Right lobe of liver (tissue), 6 donors: ENCODE measurements at regions not wholly inside any gene's neighbourhood (a gene's known extent, or its start where the extent isn't known, plus 50 kb on each side); places are given as distances from the start of the nearest gene placed in this dataset.

Experiments
- ATAC-seq, 4 donors: fragments of 200-7000 bp; cut with Tn5 transposase; one replicate each; pipeline ENCODE4 v1.9.1; 2020; ENCODE audit warnings: mild to moderate bottlenecking in 4 of 4, moderate library complexity in 4 of 4
- DNase-seq, 3 donors: peaks; one replicate each; pipeline ENCODE4 v3.0.0-alpha.2; 2020
- H3K27ac ChIP-seq, 3 donors: fragments of 200-600 bp; one replicate each; pipeline ENCODE4 v1.8.0; 2022
- H3K27me3 ChIP-seq, 2 donors: fragments of 200-600 bp; one replicate each; pipeline ENCODE4 v1.8.0; 2022
- H3K36me3 ChIP-seq, 4 donors: fragments of 200-600 bp; sonication (generic) in 1 of 4; one replicate each; pipeline versions ENCODE4 v1.5.1 to v1.8.0; 2017 to 2022; ENCODE audit warnings: control low read depth in 1 of 4
- H3K4me1 ChIP-seq, 4 donors: fragments of 200-600 bp; sonication (generic) in 1 of 4; one replicate each; pipeline versions ENCODE4 v1.5.1 to v1.8.0; 2017 to 2022; ENCODE audit warnings: control low read depth in 1 of 4
- H3K4me3 ChIP-seq, 3 donors: fragments of 200-600 bp; one replicate each; pipeline ENCODE4 v1.8.0; 2022
- H3K9me3 ChIP-seq, 4 donors: fragments of 200-600 bp; sonication (generic) in 1 of 4; one replicate each; pipeline versions ENCODE4 v1.5.1 to v1.8.0; 2017 to 2022; ENCODE audit warnings: control low read depth in 1 of 4
- POLR2A ChIP-seq: fragments of 450-650 bp; IDR thresholded peaks from one replicate; pipeline ENCODE4 v1.6.1; 2017; ENCODE audit warnings: antibody characterized with exemption, mild to moderate bottlenecking
- WGBS: methylation state at CpG from one replicate; pipeline ENCODE4 v1.1.6; 2018; ENCODE audit warnings: low coverage, low lambda C conversion rate; ENCODE audit not compliant: insufficient coverage; ENCODE audit errors: missing lambda C conversion rate; 5-methylcytosine and 5-hydroxymethylcytosine counted together
- intact Hi-C, 2 donors: fragments of 100-400 bp; cut with DNase I; formaldehyde crosslinking; loops; one replicate each; pipeline versions ENCODE4 v1.11.2 to v1.14.1; 2022
- TF ChIP-seq, protein P1 (sequence below), 4 donors: fragments of 200-600 bp in 3 of 4; fragments of 450-650 bp in 1 of 4; IDR thresholded peaks; one replicate each; pipeline versions ENCODE4 v1.5.1 to v1.8.0; 2016 to 2022; ENCODE audit warnings: antibody characterized with exemption in 4 of 4, mild to moderate bottlenecking in 2 of 4
- donor health status: DM: no; HTN: yes; CAD: no.
- donor health status: DM: no; HTN: no; CAD: no.
- donor health status: DM: no; HTN: no; CAD: no.
- donor health status: DM: no; HTN: yes; CAD: no.
- donor health status: DM: no; HTN: yes; CAD: no.

DNA sequence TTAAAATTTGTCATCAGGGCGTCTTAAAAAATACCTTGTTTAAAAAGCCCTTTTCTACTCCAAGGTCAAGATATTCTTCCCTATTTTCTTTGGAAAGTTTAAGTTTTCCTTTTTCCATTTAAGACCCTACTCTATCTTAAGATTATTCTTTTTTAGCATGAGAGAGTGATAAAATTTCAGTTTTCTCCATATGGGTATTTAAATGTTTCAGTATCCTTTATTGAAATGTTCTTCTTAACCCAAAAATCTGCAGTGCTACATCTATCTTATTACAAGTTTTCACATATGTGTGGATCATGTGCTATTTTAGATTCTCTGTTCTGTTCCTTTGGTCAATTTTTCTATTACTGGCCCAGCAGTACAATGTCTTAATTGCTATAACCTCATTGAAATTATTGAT, 202.2 kb downstream of the TTC6 start:
- ATAC-seq (no peak), DNase-seq (no peak)
- no peak overlapping the region for H3K4me3 ChIP-seq
- H3K9me3 ChIP-seq, result no peaks in the 10 kb centered on the region
- no peaks in the 10 kb centered on the region for H3K27me3 ChIP-seq
- no peaks in the 10 kb centered on the region for H3K36me3 ChIP-seq
- no peak for TF ChIP-seq POLR2A
- TF ChIP-seq, protein P1, sequence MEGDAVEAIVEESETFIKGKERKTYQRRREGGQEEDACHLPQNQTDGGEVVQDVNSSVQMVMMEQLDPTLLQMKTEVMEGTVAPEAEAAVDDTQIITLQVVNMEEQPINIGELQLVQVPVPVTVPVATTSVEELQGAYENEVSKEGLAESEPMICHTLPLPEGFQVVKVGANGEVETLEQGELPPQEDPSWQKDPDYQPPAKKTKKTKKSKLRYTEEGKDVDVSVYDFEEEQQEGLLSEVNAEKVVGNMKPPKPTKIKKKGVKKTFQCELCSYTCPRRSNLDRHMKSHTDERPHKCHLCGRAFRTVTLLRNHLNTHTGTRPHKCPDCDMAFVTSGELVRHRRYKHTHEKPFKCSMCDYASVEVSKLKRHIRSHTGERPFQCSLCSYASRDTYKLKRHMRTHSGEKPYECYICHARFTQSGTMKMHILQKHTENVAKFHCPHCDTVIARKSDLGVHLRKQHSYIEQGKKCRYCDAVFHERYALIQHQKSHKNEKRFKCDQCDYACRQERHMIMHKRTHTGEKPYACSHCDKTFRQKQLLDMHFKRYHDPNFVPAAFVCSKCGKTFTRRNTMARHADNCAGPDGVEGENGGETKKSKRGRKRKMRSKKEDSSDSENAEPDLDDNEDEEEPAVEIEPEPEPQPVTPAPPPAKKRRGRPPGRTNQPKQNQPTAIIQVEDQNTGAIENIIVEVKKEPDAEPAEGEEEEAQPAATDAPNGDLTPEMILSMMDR (IDR thresholded peaks at IDR 0.05), result no peak
- intact Hi-C loops, result no loop called here
- 0% methylated on average over 1 of the region's 1 CpG for WGBS
- no peak overlapping the region for H3K27ac ChIP-seq
- H3K4me1 ChIP-seq, result no peaks in the 10 kb centered on the region

DNA sequence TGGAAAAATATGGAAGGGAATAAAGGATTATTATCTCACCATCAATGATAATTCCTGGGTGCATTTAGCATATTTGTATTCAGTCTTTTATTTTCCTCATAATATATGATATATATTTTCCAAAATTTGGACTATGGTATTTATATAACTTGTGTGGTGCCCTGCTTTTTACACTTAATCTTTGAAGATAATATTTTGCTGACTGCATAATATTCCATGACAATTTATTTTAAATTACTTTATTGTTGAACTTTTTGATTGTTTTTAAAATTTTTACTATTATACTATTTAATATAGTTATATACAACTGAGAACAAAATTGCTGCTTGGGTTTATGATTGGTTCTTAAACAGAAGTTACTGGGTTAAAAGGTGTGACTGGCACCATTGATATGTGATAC, 212.3 kb downstream of the TTC6 start:
- Histone ChIP-seq H3K27me3 (no peaks in the 10 kb centered on the region), H3K4me1 (peaks cover 0 to 17% (median 2%) of the 10 kb centered on the region in 4 donors), H3K36me3 (peaks cover 0 to 2% (median 0%) of the 10 kb centered on the region in 4 donors), H3K27ac (no peak overlapping the region), H3K9me3 (no peaks in the 10 kb centered on the region), H3K4me3 (no peak overlapping the region)
- ATAC-seq, result no peak
- intact Hi-C loops, result no loop called here
- no peak for DNase-seq
- TF ChIP-seq, protein P1 (IDR thresholded peaks at IDR 0.05), result no peak
- TF ChIP-seq POLR2A, result no peak

DNA sequence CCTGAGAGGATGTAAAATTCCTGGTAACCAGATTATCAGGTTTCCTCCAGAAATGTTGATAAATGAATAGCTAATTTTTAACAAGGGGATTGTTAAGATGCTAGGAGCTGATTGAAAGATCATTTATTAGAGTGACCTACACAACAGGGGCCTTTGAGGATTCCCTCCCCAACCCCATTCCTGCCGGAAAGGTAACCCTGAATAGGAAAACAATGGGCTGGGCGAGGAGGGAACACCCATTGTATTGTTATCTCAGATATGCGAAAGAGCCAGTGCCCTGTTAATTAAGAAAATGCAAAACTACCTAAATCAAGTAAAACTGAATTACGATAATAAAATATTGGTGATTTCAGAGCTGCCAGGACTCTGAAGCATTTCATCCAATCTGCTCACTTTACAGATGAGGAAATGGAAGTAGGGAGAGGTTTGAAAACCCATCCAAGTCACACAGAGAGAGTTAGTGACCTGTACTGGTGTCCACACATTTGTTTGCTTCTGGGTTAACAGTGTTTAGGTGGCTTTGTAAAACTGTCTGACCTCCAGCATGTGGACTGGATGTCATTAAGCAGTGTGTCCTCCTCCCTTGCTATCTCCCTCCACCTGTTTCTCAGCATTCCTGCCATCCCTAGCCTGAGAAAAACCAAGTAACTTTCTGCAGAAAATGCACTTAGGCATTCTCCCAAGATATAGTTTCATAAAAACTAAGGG, 214.8 kb downstream of the TTC6 start:
- ATAC-seq, result peak; percentile 90 to 100 (median 99)
- Histone ChIP-seq H3K4me1 (peaks cover 0 to 17% (median 2%) of the 10 kb centered on the region in 4 donors), H3K36me3 (peaks cover 0 to 2% (median 0%) of the 10 kb centered on the region in 4 donors), H3K27ac (peak overlapping the region in 1 of 3 donors; percentile 17), H3K27me3 (no peaks in the 10 kb centered on the region), H3K4me3 (no peak overlapping the region), H3K9me3 (no peaks in the 10 kb centered on the region)
- intact Hi-C loops, result no loop called here
- TF ChIP-seq, protein P1 (IDR thresholded peaks at IDR 0.05), result no peak
- no peak for TF ChIP-seq POLR2A
- DNase-seq, result peak in 1 of 3 donors; percentile 45
- 67% methylated on average over 4 of the region's 4 CpGs for WGBS

DNA sequence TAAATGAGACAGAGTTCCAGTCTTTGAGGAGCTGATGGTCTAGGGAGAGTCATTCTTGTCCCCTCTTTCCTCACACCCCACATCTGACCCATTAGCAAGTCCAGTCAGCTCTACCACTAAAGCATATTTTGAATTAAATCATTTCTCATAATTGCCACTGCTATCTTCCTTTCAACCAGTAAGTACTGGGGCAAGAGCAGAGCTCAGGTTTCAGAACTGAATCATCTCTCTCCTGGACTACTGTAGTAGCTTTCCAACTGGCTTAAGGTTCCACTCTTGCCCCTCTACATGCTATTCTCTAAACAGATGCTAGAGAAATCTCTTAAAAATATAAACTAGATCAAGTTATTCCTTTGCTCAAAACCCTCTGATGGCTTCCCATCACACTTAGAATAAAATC, 218.3 kb downstream of the TTC6 start:
- Histone ChIP-seq H3K4me3 (no peak overlapping the region), H3K27ac (no peak overlapping the region), H3K36me3 (no peaks in the 10 kb centered on the region), H3K4me1 (peaks cover 0 to 17% (median 2%) of the 10 kb centered on the region in 4 donors), H3K9me3 (no peaks in the 10 kb centered on the region), H3K27me3 (no peaks in the 10 kb centered on the region)
- intact Hi-C loops, result no loop called here
- TF ChIP-seq, protein P1 (IDR thresholded peaks at IDR 0.05), result no peak
- no peak for TF ChIP-seq POLR2A
- DNase-seq (no peak), ATAC-seq (no peak)

DNA sequence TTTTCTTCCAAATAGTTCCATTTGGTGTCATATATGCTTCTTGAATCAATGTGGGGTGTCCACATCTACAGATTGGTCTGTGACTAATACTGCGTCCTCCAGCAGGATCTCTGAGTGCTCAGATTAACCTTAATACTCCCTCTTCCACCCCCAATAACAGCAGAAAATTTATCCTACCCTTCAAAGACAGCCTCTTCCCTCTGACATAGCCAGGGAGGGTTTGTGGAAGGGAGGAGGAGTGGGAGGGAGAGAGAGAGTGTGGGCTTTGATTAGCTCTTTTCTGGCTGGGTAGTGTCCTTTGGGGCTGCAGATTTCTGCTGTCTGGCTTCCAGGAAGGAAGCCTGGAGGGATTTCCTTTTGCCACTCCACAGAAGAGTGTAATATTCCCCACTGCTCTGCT, 220.7 kb downstream of the TTC6 start:
- H3K9me3 ChIP-seq, result no peaks in the 10 kb centered on the region
- no peaks in the 10 kb centered on the region for H3K4me1 ChIP-seq
- no peak for ATAC-seq
- H3K27me3 ChIP-seq, result no peaks in the 10 kb centered on the region
- H3K27ac ChIP-seq, result no peak overlapping the region
- TF ChIP-seq POLR2A, result no peak
- TF ChIP-seq, protein P1 (IDR thresholded peaks at IDR 0.05), result no peak
- 71% methylated on average over 1 of the region's 1 CpG for WGBS
- DNase-seq, result no peak
- no peak overlapping the region for H3K4me3 ChIP-seq
- intact Hi-C loops, result no loop called here
- H3K36me3 ChIP-seq, result no peaks in the 10 kb centered on the region
